Thyroid gland (tissue), 4 donors: ENCODE measurements at regions not wholly inside any gene's neighbourhood (a gene's known extent, or its start where the extent isn't known, plus 50 kb on each side); places are given as distances from the start of the nearest gene placed in this dataset.
"Not testable (repeated sequence)": the region's sequence is repeated elsewhere in the genome, so short reads cannot be mapped to it uniquely, and the experiment has no call there.

Source experiments
- DNase-seq, 2 donors: peaks; one replicate each; pipeline ENCODE4 v3.0.0-alpha.2; 2019
- H3K27ac ChIP-seq, 3 donors: fragments of 200-600 bp; sonication (generic); 1 replicate in 2 of 3; 2 replicates in 1 of 3; pipeline ENCODE4 v1.5.1; 2016 to 2019; ENCODE audit warnings: mild to moderate bottlenecking in 1 of 3, moderate library complexity in 1 of 3
- H3K27me3 ChIP-seq: fragments of 200-600 bp; sonication (generic); one replicate; pipeline ENCODE4 v1.5.1; 2019
- H3K36me3 ChIP-seq, 2 donors: fragments of 200-600 bp; sonication (generic); one replicate each; pipeline ENCODE4 v1.5.1; 2016 to 2019
- H3K4me1 ChIP-seq, 2 donors: fragments of 200-600 bp; sonication (generic); one replicate each; pipeline ENCODE4 v1.5.1; 2017 to 2019
- H3K4me3 ChIP-seq, 3 donors: fragments of 200-600 bp; sonication (generic); replicated peaks in 1 of 3; 1 replicate in 2 of 3; 2 replicates in 1 of 3; pipeline ENCODE4 v1.5.1; 2016; ENCODE audit warnings: mild to moderate bottlenecking in 1 of 3
- H3K9me3 ChIP-seq: fragments of 200-600 bp; sonication (generic); one replicate; pipeline ENCODE4 v1.5.1; 2017
- POLR2A ChIP-seq, 2 donors: fragments of 450-650 bp; IDR thresholded peaks; one replicate each; pipeline ENCODE4 v1.6.1; 2017; ENCODE audit warnings: antibody characterized with exemption in 2 of 2, mild to moderate bottlenecking in 2 of 2, moderate library complexity in 1 of 2
- WGBS, 2 donors: methylation state at CpG; one replicate each; pipeline ENCODE4 v1.1.5; 2017; 5-methylcytosine and 5-hydroxymethylcytosine counted together
- intact Hi-C: fragments of 100-400 bp; cut with DNase I; formaldehyde crosslinking; loops from one replicate; pipeline ENCODE4 v1.15.1; 2023
- TF ChIP-seq, protein P1 (sequence below), 6 experiments: fragments of 200-600 bp in 3 of 6; fragments of 450-650 bp in 3 of 6; sonication (generic) in 3 of 6; IDR thresholded peaks; one replicate each; pipeline ENCODE4 v1.5.1; 2016 to 2019; ENCODE audit warnings: antibody characterized with exemption in 6 of 6, mild to moderate bottlenecking in 2 of 6, inconsistent platforms in 1 of 6, moderate library complexity in 1 of 6

DNA sequence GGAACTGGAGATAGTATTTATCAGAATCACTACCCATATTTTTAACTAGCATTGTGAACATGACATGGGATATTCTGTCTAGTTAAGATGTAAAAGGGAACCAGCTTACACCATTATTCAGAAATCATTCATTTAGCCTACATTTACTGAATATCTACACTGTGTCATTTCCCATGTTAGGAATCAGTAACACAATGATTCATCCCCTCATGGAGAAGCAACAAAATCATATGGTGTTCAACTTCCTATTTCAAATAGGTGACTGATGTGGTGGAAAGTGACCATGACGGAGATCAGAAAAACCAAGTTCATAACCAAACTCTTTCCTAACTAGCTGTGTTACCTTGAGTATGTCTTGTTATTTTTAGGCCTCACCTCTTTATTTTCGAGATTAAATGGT lies 550.0 kb upstream of the TUSC1 start:
- H3K36me3 ChIP-seq, result no peaks in the 10 kb centered on the region
- no peaks in the 10 kb centered on the region for H3K27me3 ChIP-seq
- no peaks in the 10 kb centered on the region for H3K9me3 ChIP-seq
- no peak for DNase-seq
- no peak overlapping the region for H3K27ac ChIP-seq
- H3K4me3 ChIP-seq, result no peak overlapping the region
- no peak for TF ChIP-seq POLR2A (IDR thresholded peaks at IDR 0.05)
- TF ChIP-seq, protein P1, sequence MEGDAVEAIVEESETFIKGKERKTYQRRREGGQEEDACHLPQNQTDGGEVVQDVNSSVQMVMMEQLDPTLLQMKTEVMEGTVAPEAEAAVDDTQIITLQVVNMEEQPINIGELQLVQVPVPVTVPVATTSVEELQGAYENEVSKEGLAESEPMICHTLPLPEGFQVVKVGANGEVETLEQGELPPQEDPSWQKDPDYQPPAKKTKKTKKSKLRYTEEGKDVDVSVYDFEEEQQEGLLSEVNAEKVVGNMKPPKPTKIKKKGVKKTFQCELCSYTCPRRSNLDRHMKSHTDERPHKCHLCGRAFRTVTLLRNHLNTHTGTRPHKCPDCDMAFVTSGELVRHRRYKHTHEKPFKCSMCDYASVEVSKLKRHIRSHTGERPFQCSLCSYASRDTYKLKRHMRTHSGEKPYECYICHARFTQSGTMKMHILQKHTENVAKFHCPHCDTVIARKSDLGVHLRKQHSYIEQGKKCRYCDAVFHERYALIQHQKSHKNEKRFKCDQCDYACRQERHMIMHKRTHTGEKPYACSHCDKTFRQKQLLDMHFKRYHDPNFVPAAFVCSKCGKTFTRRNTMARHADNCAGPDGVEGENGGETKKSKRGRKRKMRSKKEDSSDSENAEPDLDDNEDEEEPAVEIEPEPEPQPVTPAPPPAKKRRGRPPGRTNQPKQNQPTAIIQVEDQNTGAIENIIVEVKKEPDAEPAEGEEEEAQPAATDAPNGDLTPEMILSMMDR (IDR thresholded peaks at IDR 0.05), result no peak
- intact Hi-C loops, result no loop called here
- 73 to 85% methylated on average over 2 of the region's 2 CpGs for WGBS, 2 donors
- no peaks in the 10 kb centered on the region for H3K4me1 ChIP-seq

DNA sequence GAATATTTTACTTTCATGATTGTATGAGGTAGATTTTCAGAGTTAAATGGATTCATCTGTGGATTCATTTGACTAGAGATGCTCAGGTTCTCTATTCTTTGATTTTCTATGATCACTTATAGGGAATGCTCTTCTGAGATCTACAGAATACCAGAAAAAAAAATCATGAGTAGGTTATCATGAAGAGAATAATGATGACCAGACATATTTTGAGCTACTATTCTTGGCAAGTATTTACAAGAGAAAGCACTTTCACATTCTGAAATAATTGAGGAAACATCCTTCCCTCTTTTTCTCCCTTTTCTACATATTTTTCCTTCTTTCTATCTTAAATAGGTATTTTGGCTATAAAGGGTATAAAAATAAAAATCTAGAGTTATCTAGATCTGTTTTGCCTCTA lies 543.0 kb upstream of the TUSC1 start:
- no peaks in the 10 kb centered on the region for H3K27me3 ChIP-seq
- H3K4me3 ChIP-seq, result no peak overlapping the region
- no peak overlapping the region for H3K27ac ChIP-seq
- no peak for DNase-seq
- TF ChIP-seq, protein P1 (IDR thresholded peaks at IDR 0.05), result no peak
- TF ChIP-seq POLR2A (IDR thresholded peaks at IDR 0.05), result no peak
- no peaks in the 10 kb centered on the region for H3K4me1 ChIP-seq
- intact Hi-C loops, result no loop called here
- no peaks in the 10 kb centered on the region for H3K36me3 ChIP-seq
- no peaks in the 10 kb centered on the region for H3K9me3 ChIP-seq

DNA sequence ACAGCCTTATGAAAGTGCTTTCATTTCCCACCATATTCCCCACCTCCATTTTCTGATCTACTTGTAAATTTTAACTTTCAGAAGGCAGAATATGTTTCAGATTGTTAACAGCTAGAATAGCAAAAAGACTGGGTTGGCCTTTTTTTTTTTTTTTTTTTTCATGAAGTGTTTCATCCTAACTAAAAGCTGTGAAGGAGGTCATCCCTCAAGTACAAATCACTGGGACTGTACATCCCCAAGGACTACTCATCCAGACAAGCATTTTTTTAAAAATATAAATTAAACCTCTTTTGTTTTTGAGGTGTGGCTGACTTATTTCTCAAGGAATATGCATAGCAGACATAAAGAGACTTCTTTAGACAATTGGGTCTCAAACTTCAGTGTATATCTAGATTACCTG lies 542.1 kb upstream of the TUSC1 start:
- Histone ChIP-seq H3K4me1 (no peaks in the 10 kb centered on the region), H3K27ac (no peak overlapping the region), H3K4me3 (no peak overlapping the region), H3K36me3 (no peaks in the 10 kb centered on the region), H3K27me3 (no peaks in the 10 kb centered on the region), H3K9me3 (no peaks in the 10 kb centered on the region)
- TF ChIP-seq, protein P1 (IDR thresholded peaks at IDR 0.05), result no peak
- no peak for TF ChIP-seq POLR2A (IDR thresholded peaks at IDR 0.05)
- intact Hi-C loops, result no loop called here
- no peak for DNase-seq

DNA sequence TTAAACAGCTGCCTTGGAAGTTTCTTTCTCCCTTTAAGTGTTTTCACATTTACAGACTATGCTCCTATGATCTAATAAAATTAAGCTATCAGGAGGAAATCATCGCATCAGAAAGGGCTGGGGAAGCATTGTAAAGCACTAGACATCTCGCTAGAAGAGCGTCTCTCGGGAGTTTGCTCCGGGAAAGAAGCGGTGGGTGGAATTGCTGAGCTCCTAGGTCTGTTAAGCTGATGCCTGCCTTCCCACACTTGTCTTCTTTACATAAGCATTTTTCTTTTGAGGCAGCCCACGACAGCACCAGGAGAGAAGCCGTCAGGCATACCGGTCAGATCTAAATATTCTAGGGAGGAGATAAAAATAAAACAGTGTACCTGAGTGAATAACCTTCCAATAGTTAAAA lies 541.7 kb upstream of the TUSC1 start:
- DNase-seq, result no peak
- WGBS, 2 donors, result 70 to 78% methylated on average over 9 of the region's 9 CpGs
- H3K36me3 ChIP-seq, result no peaks in the 10 kb centered on the region
- no peak overlapping the region for H3K4me3 ChIP-seq
- no peaks in the 10 kb centered on the region for H3K27me3 ChIP-seq
- H3K27ac ChIP-seq, result no peak overlapping the region
- intact Hi-C loops, result no loop called here
- no peaks in the 10 kb centered on the region for H3K4me1 ChIP-seq
- no peaks in the 10 kb centered on the region for H3K9me3 ChIP-seq
- TF ChIP-seq, protein P1 (IDR thresholded peaks at IDR 0.05), result no peak
- no peak for TF ChIP-seq POLR2A (IDR thresholded peaks at IDR 0.05)

DNA sequence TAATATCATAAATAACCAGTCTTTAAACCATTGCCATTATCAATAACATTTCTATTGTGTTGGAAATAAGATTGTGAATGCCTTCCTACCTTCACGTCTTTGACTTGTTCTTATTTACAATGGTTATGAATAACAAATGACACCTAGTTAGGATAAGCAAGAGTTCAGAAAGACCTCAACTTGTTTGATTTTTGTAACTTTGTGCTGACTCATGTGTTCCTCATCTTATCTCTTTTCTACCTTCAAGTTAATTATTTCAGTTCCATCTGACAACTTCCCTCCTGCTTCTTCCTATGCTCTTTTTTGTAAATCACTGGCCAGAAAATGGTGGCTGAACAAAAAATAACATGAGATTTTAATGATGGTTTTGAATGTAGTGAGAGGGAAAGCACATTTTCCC lies 538.5 kb upstream of the TUSC1 start:
- WGBS, 2 donors, result 94 to 96% methylated on average over 1 of the region's 1 CpG
- no peaks in the 10 kb centered on the region for H3K9me3 ChIP-seq
- no peak for DNase-seq
- TF ChIP-seq POLR2A (IDR thresholded peaks at IDR 0.05), result no peak
- TF ChIP-seq, protein P1 (IDR thresholded peaks at IDR 0.05), result no peak
- H3K4me1 ChIP-seq, result no peaks in the 10 kb centered on the region
- no peaks in the 10 kb centered on the region for H3K27me3 ChIP-seq
- intact Hi-C loops, result no loop called here
- H3K36me3 ChIP-seq, result no peaks in the 10 kb centered on the region
- no peak overlapping the region for H3K27ac ChIP-seq
- no peak overlapping the region for H3K4me3 ChIP-seq

DNA sequence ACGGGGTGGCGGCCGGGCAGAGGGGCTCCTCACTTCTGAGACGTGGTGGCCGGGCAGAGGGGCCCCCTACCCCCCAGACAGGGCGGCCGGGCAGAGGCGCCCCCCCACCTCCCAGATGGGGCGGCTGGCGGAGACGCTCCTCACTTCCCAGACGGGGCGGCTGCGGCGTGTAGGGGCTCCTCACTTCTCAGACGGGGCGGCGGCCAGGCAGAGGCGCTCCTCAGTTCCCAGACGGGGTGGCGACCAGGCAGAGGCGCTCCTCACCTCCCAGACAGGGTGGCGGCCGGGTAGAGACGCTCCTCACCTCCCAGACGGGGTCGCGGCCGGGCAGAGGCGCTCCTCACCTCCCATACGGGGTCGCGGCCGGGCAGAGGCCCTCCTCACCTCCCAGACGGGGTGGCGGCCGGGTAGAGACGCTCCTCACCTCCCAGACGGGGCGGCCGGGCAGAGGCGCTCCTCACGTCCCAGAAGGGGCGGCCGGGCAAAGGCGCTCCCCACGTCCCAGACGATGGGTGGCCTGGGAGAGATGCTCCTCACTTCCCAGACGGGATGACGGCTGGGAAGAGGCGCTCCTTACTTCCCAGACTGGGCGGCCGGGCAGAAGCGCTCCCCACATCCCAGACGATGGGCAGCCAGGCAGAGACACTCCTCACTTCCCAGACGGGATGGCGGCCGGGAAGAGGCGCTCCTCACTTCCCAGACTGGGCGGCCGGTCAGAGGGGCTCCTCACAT lies 536.6 kb upstream of the TUSC1 start:
- 93 to 95% methylated on average over 27 to 45 of the region's 61 CpGs for WGBS, 2 donors
- DNase-seq, H3K27me3 ChIP-seq, intact Hi-C loops, H3K9me3 ChIP-seq, H3K4me3 ChIP-seq, H3K36me3 ChIP-seq, H3K4me1 ChIP-seq, H3K27ac ChIP-seq: not testable (repeated sequence)
